Embryonic facial prominence (tissue), 1 donor: ENCODE measurements at regions not wholly inside any gene's neighbourhood (a gene's known extent, or its start where the extent isn't known, plus 50 kb on each side); places are given as distances from the start of the nearest gene placed in this dataset.

ENCODE experiments used
- DNase-seq: peaks from one replicate; pipeline ENCODE4 v3.0.0-alpha.2; 2016; ENCODE audit errors: extremely low spot score

GRCh38 chr18:70672581-70672980 lies 383.7 kb downstream of the SOCS6 start:
- DNase-seq: no peak

DNA sequence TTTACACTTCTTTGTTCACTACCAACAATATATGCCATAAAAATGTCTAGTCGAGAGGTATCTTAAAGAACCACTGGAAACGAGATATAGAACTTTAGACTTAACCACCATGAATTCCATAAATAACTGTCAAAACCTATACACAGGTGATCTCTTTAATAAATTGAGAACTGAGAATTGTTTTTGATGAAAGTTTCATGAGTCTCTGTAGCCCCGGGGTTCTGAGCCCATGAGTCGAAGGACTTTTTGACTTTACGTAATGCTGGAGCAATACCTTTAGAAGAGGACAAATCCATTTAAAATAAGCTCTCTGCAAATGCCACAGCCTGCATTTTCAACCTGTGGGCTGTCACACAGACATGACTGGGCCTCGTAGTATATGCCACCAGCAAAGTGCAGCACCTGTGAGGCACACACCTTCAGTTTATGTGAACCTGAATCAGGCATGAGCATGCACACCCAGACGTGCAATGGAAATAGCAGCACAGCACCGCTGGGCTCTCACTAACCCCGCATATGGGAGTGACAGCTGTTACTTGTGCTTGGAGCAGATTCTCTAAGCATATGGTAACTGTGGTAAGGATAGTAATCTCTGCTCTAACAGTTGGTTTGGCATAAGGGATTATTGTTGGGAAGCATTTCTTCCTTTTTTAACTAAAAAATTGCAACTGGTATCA lies 383.2 kb downstream of the SOCS6 start:
- DNase-seq: no peak

DNA sequence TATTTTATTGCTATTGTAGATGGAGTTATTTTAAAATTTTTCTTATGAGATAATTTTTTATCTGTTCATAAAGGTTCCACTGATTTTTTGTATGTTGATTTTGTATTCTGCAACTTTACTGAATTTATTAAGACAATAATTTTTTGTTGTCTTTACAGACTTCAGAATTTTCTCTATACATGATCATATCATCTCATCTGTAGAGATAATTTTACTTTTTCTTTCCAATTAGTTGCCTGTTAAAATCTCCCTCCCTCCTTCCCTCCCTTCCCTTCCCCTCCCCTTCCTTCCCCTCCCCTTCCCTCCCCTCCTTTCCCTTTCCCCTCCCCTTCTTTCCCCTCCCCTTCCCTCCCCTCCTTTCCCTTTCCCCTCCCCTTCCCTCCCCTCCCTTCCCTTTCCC lies 378.1 kb downstream of the SOCS6 start:
- no peak for DNase-seq

GRCh38 chr18:70663141-70663540 lies 374.3 kb downstream of the SOCS6 start:
- DNase-seq: no peak

DNA sequence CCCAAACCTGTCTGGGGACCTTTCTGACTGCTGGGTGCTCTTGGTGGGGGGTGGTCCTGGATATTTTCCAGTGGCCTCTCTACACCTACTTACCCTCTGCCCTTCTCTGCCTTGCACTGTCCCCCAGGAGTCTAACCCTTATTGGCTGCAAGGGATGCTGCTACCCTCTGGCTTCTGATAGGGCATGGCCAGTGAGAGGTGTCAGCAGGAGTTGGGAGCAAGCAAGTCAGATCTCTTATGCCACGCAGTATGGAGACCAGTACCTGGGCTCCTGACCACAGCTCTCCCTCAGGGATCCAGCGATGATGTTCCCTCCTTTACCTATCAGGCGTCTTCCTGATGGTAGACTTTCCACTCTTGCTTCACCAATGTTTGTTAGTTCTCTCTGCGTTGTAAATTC lies 373.7 kb downstream of the SOCS6 start:
- DNase-seq: no peak

DNA sequence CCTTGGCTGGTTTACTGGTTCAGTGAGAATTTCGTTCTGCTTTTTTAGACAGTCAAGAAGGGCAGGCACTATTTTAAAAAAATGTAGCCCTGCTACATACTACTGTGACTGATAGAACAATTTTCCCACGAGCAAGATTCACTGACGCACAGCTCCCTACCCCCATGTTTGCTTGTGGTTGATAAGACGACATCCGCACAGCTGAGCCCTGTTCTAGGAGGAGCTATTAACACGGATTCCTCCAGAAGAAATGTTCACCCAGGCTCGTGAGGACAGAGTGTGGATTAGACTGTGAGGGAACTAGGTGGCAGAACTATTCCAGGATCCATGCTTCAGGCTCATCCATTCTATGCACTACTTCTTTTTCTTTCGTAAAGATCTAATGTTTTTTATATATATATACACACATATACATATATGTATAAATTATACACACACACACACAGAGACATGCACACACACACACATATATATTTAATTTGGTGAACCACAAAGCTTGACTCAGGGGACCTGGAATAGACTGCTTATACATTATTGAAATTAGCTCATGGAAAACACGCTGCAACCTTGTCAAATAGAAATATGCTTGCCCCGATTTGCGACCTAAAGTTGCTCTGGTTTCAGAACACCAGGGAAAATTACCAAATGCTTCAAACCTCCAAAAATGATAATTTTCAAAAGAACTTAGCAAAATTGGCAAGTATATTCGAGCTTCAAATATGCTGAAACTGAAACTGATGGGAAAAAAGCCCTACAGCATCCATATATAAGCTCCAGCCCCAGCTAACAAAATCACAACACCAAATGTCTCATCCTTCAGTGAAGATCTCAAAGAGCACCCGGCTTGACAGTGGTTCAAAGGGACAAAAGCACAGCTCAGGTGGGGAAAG lies 370.4 kb downstream of the SOCS6 start:
- DNase-seq: no peak

GRCh38 chr18:70653671-70654070 lies 364.8 kb downstream of the SOCS6 start:
- no peak for DNase-seq

- DNase-seq: no peak
Measured at GRCh38 chr18:70650878-70651277, 362.0 kb downstream of the SOCS6 start.

DNA sequence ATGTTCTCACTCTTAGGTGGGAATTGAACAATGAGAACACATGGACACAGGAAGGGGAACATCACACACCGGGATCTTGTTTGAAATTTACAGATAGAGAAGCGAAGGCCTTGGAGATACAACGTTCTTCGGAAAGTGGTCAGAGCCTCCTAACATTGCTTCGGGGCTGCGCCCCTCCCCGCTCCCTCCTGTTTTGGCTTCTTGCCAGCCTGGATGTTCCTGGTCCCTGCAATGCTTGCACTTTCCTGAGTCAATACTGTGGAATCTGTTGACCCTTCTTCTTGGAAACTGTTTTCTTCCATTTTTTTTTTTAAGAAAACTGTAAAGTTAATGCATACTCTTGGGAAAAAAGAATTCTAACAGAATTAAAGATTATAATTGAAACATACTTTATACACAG lies 360.8 kb downstream of the SOCS6 start:
- no peak for DNase-seq

DNA sequence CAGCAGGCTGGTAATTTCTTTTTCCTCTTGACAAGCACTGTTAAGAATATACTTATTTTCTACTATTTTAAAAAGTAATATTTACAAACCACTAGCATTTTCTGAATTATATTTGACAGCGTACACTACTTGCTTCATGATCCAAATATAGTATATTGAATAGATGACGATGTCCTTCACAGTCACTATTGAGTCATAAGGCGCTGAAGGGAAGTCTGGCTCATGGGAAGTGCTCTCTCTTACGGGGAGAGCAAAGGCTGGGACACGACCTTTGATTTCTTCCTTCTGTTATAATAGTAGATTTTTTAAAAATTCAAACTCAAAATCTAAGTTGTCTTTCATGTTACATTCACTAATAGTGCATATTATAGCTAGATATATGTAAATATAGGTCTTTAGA lies 357.1 kb downstream of the SOCS6 start:
- no peak for DNase-seq

DNA sequence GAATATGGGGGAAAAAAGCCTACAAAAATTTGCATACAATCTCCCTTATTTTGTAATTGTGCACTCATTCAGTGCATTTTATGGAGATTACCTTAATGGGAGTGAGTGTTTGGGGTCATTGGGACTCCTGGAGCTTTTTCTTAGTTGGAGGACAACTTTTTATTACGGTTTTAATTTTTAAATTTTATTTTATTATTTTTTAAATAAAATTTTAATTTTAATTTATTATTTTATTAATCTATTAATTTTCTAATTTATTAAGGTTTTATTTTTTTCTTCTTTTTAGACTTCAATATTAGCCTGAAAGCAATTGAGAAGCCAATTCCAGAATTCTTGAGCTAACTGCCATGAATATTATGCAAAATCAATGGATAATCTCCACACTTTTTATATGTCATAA lies 355.0 kb downstream of the SOCS6 start:
- DNase-seq: no peak

- DNase-seq: no peak
Measured at GRCh38 chr18:70641156-70641775, 352.4 kb downstream of the SOCS6 start.

DNA sequence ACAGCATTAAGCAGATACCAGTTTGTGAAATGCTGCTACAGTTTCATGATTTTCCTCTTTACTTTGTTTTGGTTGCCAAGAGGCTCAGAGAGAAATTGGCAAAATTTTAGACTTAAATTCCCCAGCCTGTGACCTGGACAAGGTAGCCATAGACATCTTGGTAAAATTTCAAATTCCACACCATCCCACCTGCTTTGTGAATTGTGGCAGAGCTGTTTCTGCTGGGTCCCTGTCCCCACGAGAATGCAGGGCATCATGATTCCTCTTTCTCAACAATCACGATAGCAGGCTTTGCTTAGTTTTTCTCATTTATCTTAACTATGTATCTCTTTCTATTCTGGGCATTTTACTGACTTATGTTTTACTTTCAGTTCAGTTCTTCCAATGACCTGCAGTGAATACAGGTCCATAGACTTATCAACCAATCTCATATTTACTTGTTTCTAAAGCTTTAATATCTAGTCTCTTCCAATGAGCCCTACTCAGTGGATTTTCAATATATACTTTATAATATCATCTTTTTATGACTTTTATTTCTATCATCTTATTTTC lies 351.6 kb downstream of the SOCS6 start:
- no peak for DNase-seq

GRCh38 chr18:70636991-70637390 lies 348.1 kb downstream of the SOCS6 start:
- DNase-seq: no peak

DNA sequence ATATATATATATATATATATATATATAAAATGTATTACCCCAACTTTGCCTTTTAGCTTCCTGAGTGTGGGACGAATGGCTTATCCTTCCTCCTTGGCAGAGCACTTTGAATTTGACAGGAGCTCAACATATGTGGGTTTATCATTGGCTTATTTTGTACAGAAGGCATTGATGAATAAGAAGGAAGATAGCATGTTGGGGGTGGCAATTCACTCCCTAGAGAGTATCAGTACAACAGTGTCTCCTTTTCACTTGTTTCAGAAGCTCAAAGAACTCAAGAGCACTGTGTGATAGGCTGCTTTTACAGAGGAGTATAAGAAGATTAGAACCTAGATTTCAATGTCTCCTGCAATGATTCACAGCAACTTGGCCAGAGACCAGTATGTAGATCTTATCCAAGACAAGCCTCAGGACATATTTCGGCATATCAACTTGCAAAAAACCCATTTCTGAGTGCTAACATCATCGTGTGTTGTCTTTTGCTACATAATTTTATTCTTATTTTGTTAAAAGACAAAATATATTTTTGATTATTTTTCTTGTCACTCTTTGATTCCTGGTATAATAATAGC lies 345.8 kb downstream of the SOCS6 start:
- no peak for DNase-seq

GRCh38 chr18:70627182-70627802 lies 338.4 kb downstream of the SOCS6 start:
- DNase-seq: no peak

DNA sequence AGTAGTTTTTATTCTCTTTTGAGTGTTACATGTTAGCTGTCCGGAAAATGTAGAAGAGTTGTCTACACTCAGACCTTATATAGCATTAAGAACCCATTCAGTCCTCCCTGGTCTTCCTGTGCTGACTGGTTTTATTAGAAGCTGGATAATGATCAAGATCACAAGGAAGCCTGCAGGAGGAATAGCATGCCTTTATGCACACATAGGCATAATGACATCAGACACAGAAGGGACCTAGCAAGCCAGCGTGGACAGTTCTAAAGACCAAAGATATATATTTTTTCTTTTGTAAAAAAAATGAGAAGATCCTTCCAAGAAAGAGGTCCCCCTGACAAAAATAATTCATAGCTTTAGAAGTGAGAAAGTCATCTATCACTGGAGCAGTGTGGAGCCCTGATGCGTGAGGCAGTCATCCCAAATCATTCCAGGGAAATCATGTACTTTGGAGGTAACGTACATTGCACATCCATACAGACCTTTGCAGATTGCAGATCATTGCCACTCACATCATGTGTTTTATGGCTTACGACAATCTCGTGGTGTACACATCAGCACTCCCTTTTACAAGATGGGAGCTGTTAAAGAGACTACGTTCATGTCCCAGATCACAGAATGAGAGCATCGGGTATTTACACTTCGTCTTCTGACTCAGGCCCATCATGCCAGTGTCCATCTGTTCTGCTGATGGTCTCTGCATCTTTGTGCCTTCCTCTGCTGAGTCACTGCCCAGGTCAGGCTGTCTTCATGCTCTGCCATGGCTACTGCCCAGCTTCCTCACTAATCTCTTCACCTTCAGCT lies 334.0 kb downstream of the SOCS6 start:
- no peak for DNase-seq

GRCh38 chr18:70621710-70622109 lies 332.9 kb downstream of the SOCS6 start:
- DNase-seq: no peak

GRCh38 chr18:70620837-70621612 lies 332.2 kb downstream of the SOCS6 start:
- no peak for DNase-seq
